GM15510 (cell line): ENCODE measurements at regions not wholly inside any gene's neighbourhood (a gene's known extent, or its start where the extent isn't known, plus 50 kb on each side); places are given as distances from the start of the nearest gene placed in this dataset.

Experiments used
- POLR2A ChIP-seq: IDR thresholded peaks from 3 replicates; pipeline ENCODE4 v1.6.1; 2011; ENCODE audit warnings: borderline replicate concordance; ENCODE audit not compliant: insufficient read length; ENCODE audit errors: extremely low read depth

GRCh38 chr6:137729866-137730629 is 137.0 kb upstream of the TNFAIP3 start:
- TF ChIP-seq POLR2A = no peak

DNA sequence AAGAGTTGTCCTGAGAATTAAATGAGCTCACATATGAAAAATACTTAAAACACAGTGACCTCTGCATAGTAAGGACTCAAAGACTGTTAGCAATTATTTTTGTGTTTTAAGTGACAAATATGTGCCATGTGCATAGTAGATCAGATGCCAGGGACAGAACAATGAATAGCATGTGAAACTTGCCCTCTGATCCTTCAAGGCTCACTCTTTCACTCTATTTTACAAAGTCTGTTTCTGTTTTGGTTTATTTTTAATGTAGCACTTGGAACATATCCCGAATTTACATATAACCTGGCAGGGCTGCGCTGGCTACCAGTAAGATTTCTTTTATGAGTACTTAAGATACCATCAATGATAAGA is 135.5 kb upstream of the TNFAIP3 start:
- TF ChIP-seq POLR2A = no peak

- no peak for TF ChIP-seq POLR2A
Measured at GRCh38 chr6:137731960-137732616, 135.0 kb upstream of the TNFAIP3 start.

DNA sequence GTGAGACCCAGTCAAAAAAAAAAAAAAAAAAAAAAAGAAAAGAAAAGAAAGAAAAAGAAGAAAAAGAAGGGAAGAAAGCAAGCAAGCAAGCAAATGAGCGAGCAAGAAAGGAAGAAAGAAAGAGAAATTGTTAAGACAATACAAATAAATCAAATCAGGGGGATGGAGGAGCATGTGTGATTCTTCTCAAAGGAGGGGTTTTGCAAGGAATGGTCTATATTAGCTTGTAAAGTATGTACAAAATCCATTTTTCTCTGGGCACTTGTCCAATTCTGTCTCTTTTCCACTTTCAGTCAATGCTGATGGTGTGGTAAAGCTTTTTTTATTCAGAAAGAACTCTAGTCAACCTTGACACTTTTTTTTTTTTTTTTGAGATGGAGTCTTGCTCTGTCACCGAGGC is 133.7 kb upstream of the TNFAIP3 start:
- TF ChIP-seq POLR2A = no peak

DNA sequence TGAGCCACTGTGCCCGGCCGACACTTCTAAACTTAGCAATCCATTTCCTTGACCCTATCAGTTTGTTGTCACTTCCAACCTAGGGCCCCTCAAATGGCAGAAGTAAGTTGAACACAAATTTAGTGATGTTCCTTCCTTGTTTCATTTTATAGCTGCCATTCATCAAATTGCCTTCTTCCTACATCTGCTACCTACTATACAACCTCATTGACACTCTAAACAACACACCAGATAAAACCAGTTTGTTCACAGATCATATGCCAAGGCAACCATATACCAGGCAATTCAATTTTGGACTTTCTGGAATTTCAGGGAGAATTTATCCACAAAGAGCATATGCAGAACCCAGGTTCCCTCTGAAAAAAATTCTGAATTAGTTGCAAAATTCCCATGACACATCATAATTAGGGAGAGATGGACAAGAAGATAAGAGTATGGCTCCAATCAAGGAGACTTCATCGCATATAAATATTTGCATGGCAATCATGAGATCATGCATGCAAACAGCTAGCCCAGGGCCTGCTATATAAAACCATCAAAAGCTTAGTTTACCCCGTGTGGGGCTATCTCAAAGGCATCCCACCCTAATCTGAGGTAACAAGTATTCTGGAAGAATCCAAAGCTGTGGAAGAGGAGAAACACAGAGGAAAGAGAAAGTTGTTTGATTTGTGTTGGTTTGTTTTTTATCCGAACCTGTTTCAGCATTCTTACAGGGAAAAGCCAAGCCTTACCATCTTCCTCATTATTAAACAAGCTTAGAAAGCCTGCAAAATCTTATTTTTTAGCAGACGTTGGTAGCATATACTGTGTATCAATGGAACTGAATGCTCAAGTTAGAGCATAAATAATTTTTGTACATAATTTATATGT is 132.8 kb upstream of the TNFAIP3 start:
- TF ChIP-seq POLR2A = no peak

- no peak for TF ChIP-seq POLR2A
Measured at GRCh38 chr6:137734875-137735182, 132.2 kb upstream of the TNFAIP3 start.

GRCh38 chr6:137736048-137736818 is 130.8 kb upstream of the TNFAIP3 start:
- TF ChIP-seq POLR2A = no peak

- no peak for TF ChIP-seq POLR2A
Measured at GRCh38 chr6:137736911-137737310, 130.1 kb upstream of the TNFAIP3 start.

GRCh38 chr6:137737836-137738596 is 129.0 kb upstream of the TNFAIP3 start:
- no peak for TF ChIP-seq POLR2A

DNA sequence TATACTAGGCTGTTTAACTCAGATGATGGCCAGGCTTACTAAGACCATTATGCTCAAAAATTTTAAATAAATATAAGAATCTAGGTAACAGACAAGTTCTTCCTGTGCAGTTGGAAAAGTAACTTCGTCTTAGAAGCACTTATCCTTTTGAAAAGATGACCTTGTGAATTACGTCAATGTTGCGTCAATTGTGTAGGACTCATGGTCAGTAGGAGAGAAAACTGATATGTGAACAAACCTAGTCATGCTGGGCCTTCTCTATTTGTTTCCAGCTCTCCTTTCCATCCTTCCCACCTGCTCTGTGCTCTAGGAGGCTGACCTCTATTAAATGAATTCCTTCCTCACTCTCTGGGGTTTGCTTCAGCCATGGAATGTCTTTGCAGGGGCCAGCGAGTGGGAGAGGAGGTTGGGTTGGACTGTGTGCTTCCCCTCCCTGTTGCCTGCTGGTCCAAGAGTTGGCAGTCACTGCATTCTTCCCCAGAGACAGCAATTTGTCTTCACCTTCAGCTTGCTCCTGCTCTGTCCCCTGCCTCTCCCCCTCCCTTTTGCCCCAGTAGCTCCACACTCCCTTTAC is 128.0 kb upstream of the TNFAIP3 start:
- TF ChIP-seq POLR2A = no peak

DNA sequence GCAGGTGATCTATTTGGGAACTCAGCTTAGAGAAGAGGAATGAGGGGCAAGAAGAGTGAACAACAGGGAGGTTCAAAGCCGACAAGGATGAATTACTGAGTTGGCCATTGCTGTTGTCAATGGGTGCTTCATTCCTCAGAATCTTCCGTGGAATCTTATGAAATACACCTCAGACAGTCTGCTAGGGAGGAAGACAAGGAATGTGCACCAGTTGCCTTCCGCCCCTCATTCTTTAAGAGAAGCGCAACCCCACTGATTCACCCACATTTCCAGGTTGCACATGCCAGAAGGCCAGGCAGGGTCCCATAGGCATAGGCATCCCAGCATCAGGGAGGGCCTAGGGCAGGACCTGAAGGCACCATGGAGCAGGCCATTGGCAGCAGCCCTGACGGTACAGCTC is 127.5 kb upstream of the TNFAIP3 start:
- no peak for TF ChIP-seq POLR2A

DNA sequence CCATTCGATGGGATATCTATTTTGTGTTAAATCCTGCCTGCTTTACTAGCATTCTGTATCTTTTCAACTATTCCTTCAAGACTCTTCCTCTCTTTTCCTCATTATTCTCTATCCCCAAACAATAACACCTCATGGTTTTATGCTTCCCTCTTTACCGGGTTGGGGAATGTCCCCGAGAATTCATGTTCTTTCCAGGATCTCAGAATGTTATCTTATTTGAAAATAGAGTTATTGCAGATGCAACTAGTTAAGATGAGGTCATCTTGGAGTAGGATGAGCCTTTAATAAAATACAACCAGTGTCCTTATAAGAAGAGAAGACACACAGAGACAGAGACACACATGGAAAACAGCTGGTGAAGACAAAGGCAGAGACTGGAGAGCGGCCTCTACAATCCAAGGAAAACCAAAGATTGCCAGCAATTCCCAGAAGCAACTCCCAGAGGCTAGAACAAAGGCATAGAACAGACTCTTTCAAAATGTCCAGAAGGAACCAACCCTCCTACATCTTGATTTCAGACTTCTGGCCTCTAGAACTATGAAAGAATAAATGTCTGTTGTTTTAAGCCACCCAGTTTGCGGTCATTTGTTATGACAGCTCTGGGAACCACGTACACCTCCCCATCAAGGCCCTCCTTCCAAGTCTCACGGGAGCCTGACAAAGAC is 126.8 kb upstream of the TNFAIP3 start:
- TF ChIP-seq POLR2A = no peak

- no peak for TF ChIP-seq POLR2A
Measured at GRCh38 chr6:137740967-137741761, 125.9 kb upstream of the TNFAIP3 start.

GRCh38 chr6:137743493-137743892 is 123.6 kb upstream of the TNFAIP3 start:
- TF ChIP-seq POLR2A = no peak
